ENCODE measurements at regions not wholly inside any gene's neighbourhood (a gene's known extent, or its start where the extent isn't known, plus 50 kb on each side); places are given as distances from the start of the nearest gene placed in this dataset.

- Histone ChIP-seq H2AFZ (ENCODE audit: low read depth, low read length, severe bottlenecking) (no peak overlapping the region), H3K9me3 (ENCODE audit: insufficient read depth, low read length) (no peaks in the 10 kb centered on the region), H3K79me2 (ENCODE audit: insufficient read depth, low read length) (no peaks in the 10 kb centered on the region), H3K27ac (ENCODE audit: low read depth, low read length) (no peak overlapping the region), H3K9me2 (replicated peaks; ENCODE audit: insufficient read depth, low read length) (no peaks in the 10 kb centered on the region), H3F3A (ENCODE audit: insufficient read depth) (no peaks in the 10 kb centered on the region), H3K4me3 (ENCODE audit: insufficient read depth, low read length, poor library complexity, severe bottlenecking) (no peak overlapping the region), H3K9ac (ENCODE audit: low read length) (no peak overlapping the region), H3K36me3 (ENCODE audit: low read length) (no peaks in the 10 kb centered on the region), H3K27me3 (ENCODE audit: low read length) (no peaks in the 10 kb centered on the region), H3K4me2 (ENCODE audit: low read depth, low read length, poor library complexity, severe bottlenecking) (no peak overlapping the region), H4K20me1 (ENCODE audit: low read depth, low read length) (no peaks in the 10 kb centered on the region)
- TF ChIP-seq CTCF (IDR thresholded peaks at IDR 0.05; ENCODE audit: insufficient read depth, low read length, poor library complexity, severe bottlenecking), result no peak
- TF ChIP-seq EZH2phosphoT487 (conservative IDR thresholded peaks at IDR 0.05; ENCODE audit: low read length), result no peak
Measured at GRCh38 chr18:64618390-64618789, 469.5 kb upstream of the LINC00305 start.

- no peak overlapping the region for H3K4me3 ChIP-seq (ENCODE audit: insufficient read depth, low read length, poor library complexity, severe bottlenecking)
- H3K27ac ChIP-seq (ENCODE audit: low read depth, low read length), result no peak overlapping the region
- TF ChIP-seq EZH2phosphoT487 (conservative IDR thresholded peaks at IDR 0.05; ENCODE audit: low read length) (no peak), CTCF (IDR thresholded peaks at IDR 0.05; ENCODE audit: insufficient read depth, low read length, poor library complexity, severe bottlenecking) (no peak)
- no peaks in the 10 kb centered on the region for H3K9me2 ChIP-seq (replicated peaks; ENCODE audit: insufficient read depth, low read length)
- H3K79me2 ChIP-seq (ENCODE audit: insufficient read depth, low read length), result no peaks in the 10 kb centered on the region
- H3K9me3 ChIP-seq (ENCODE audit: insufficient read depth, low read length), result no peaks in the 10 kb centered on the region
- no peaks in the 10 kb centered on the region for H4K20me1 ChIP-seq (ENCODE audit: low read depth, low read length)
- H3F3A ChIP-seq (ENCODE audit: insufficient read depth), result no peaks in the 10 kb centered on the region
- H3K4me2 ChIP-seq (ENCODE audit: low read depth, low read length, poor library complexity, severe bottlenecking), result no peak overlapping the region
- H2AFZ ChIP-seq (ENCODE audit: low read depth, low read length, severe bottlenecking), result no peak overlapping the region
- no peaks in the 10 kb centered on the region for H3K36me3 ChIP-seq (ENCODE audit: low read length)
- H3K27me3 ChIP-seq (ENCODE audit: low read length), result no peaks in the 10 kb centered on the region
- H3K9ac ChIP-seq (ENCODE audit: low read length), result no peak overlapping the region
Measured at GRCh38 chr18:64615021-64615420, 466.1 kb upstream of the LINC00305 start.

GRCh38 chr18:64614446-64614845 is 465.6 kb upstream of the LINC00305 start:
- H3F3A ChIP-seq (ENCODE audit: insufficient read depth), result no peaks in the 10 kb centered on the region
- no peaks in the 10 kb centered on the region for H3K9me2 ChIP-seq (replicated peaks; ENCODE audit: insufficient read depth, low read length)
- H3K79me2 ChIP-seq (ENCODE audit: insufficient read depth, low read length), result no peaks in the 10 kb centered on the region
- no peak overlapping the region for H3K27ac ChIP-seq (ENCODE audit: low read depth, low read length)
- H4K20me1 ChIP-seq (ENCODE audit: low read depth, low read length), result no peaks in the 10 kb centered on the region
- H3K27me3 ChIP-seq (ENCODE audit: low read length), result no peaks in the 10 kb centered on the region
- no peak overlapping the region for H3K4me2 ChIP-seq (ENCODE audit: low read depth, low read length, poor library complexity, severe bottlenecking)
- no peak overlapping the region for H2AFZ ChIP-seq (ENCODE audit: low read depth, low read length, severe bottlenecking)
- no peaks in the 10 kb centered on the region for H3K9me3 ChIP-seq (ENCODE audit: insufficient read depth, low read length)
- H3K4me3 ChIP-seq (ENCODE audit: insufficient read depth, low read length, poor library complexity, severe bottlenecking), result no peak overlapping the region
- H3K36me3 ChIP-seq (ENCODE audit: low read length), result no peaks in the 10 kb centered on the region
- no peak overlapping the region for H3K9ac ChIP-seq (ENCODE audit: low read length)
- TF ChIP-seq CTCF (IDR thresholded peaks at IDR 0.05; ENCODE audit: insufficient read depth, low read length, poor library complexity, severe bottlenecking), result no peak
- TF ChIP-seq EZH2phosphoT487 (conservative IDR thresholded peaks at IDR 0.05; ENCODE audit: low read length), result no peak

Data from SU-DHL-6 (cell line).